NB4 (cell line): ENCODE measurements at regions not wholly inside any gene's neighbourhood (a gene's known extent, or its start where the extent isn't known, plus 50 kb on each side); places are given as distances from the start of the nearest gene placed in this dataset.

Source experiments
- POLR2A ChIP-seq: IDR thresholded peaks from 2 replicates; pipeline ENCODE4 v1.6.1; 2011; ENCODE audit warnings: mild to moderate bottlenecking; ENCODE audit not compliant: insufficient read length; ENCODE audit errors: extremely low read depth
- TF ChIP-seq, protein P1 (sequence below): IDR thresholded peaks from one replicate; pipeline ENCODE4 v1.5.1; 2012; ENCODE audit warnings: low read depth, low read length
- TF ChIP-seq, protein P2 (sequence below): IDR thresholded peaks from 2 replicates; pipeline ENCODE4 v1.6.1; 2011; ENCODE audit warnings: low read depth, low read length

DNA sequence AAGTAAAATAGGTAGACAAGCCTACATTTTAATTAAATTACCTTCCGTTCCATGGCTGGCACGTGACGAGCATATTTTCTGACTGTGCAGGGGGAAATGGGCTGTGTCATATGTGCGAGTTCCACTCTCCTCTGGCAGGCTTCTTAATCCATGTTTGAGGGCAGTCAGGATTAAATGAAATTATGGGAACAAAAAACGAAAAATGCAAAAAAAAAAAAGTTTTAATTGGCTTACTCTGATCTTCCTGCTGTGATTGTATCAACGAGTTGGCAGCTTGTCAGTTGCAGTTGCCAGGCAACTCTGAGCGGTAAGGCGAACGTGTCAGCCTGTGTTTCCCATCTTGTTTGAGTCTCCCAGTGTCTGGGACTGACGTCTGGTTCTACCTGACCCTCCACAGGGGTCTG is 302.9 kb upstream of the XYLT1 start:
- TF ChIP-seq, protein P1, sequence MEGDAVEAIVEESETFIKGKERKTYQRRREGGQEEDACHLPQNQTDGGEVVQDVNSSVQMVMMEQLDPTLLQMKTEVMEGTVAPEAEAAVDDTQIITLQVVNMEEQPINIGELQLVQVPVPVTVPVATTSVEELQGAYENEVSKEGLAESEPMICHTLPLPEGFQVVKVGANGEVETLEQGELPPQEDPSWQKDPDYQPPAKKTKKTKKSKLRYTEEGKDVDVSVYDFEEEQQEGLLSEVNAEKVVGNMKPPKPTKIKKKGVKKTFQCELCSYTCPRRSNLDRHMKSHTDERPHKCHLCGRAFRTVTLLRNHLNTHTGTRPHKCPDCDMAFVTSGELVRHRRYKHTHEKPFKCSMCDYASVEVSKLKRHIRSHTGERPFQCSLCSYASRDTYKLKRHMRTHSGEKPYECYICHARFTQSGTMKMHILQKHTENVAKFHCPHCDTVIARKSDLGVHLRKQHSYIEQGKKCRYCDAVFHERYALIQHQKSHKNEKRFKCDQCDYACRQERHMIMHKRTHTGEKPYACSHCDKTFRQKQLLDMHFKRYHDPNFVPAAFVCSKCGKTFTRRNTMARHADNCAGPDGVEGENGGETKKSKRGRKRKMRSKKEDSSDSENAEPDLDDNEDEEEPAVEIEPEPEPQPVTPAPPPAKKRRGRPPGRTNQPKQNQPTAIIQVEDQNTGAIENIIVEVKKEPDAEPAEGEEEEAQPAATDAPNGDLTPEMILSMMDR, result no peak
- no peak for TF ChIP-seq POLR2A
- TF ChIP-seq, protein P2, sequence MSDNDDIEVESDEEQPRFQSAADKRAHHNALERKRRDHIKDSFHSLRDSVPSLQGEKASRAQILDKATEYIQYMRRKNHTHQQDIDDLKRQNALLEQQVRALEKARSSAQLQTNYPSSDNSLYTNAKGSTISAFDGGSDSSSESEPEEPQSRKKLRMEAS, result no peak
